AG04449 (cell line): ENCODE measurements at regions not wholly inside any gene's neighbourhood (a gene's known extent, or its start where the extent isn't known, plus 50 kb on each side); places are given as distances from the start of the nearest gene placed in this dataset.

Source experiments
- CTCF ChIA-PET: fragments of 350-600 bp; formaldehyde crosslinking; extraction: SDS; loops from one replicate; lab custom pipeline; 2021; ENCODE audit warnings: antibody characterized with exemption; lab: Yijun Ruan, JAX
- POLR2A ChIA-PET: fragments of 400-600, 350-600 bp; formaldehyde crosslinking; extraction: SDS; loops from one replicate; lab custom pipeline; 2020; ENCODE audit warnings: antibody characterized with exemption, inconsistent platforms; lab: Yijun Ruan, JAX
- DNase-seq: peaks from one replicate; pipeline ENCODE4 v3.0.0-alpha.2; 2010; ENCODE audit warnings: low read depth, low spot score
- H3K4me3 ChIP-seq: 2 replicates; pipeline ENCODE4 v1.5.1; 2011; ENCODE audit warnings: low read depth, mild to moderate bottlenecking, control low read depth, low read length
- CTCF ChIP-seq: IDR thresholded peaks from one replicate; pipeline ENCODE4 v1.5.1; 2011; ENCODE audit warnings: mild to moderate bottlenecking, moderate library complexity, low read length, control low read depth, inconsistent platforms; ENCODE audit not compliant: insufficient read depth; ENCODE audit errors: missing control alignments

GRCh38 chr7:43018446-43018845, 86.3 kb downstream of the MRPL32 start:
- no peak for DNase-seq
- no peak overlapping the region for H3K4me3 ChIP-seq
- no peak for TF ChIP-seq CTCF
- CTCF ChIA-PET, result no interaction called here
- POLR2A ChIA-PET, result no interaction called here

- ChIA-PET CTCF (no interaction called here), POLR2A (no interaction called here)
- no peak for TF ChIP-seq CTCF
- no peak for DNase-seq
- H3K4me3 ChIP-seq, result no peak overlapping the region
Measured at GRCh38 chr7:43021431-43021830, 89.3 kb downstream of the MRPL32 start.

- no peak for DNase-seq
- CTCF ChIA-PET, result no interaction called here
- POLR2A ChIA-PET, result no interaction called here
- H3K4me3 ChIP-seq, result no peak overlapping the region
- TF ChIP-seq CTCF, result no peak
Measured at GRCh38 chr7:43022008-43022407, 89.8 kb downstream of the MRPL32 start.

- POLR2A ChIA-PET, result no interaction called here
- no peak overlapping the region for H3K4me3 ChIP-seq
- CTCF ChIA-PET, result no interaction called here
- no peak for TF ChIP-seq CTCF
- no peak for DNase-seq
Measured at GRCh38 chr7:43033369-43033768, 79.1 kb upstream of the HECW1 start.

- DNase-seq, result no peak
- no peak overlapping the region for H3K4me3 ChIP-seq
- TF ChIP-seq CTCF, result no peak
- ChIA-PET CTCF (no interaction called here), POLR2A (no interaction called here)
Measured at GRCh38 chr7:43034535-43035002, 77.9 kb upstream of the HECW1 start.

GRCh38 chr7:43037531-43037930, 74.9 kb upstream of the HECW1 start:
- ChIA-PET CTCF (interaction anchor here (1.2 kb wide), 1 partner anchor 34 kb away, joined by 3 read pairs; no protein-coding TSS in a partner anchor), POLR2A (interaction anchor here (1.5 kb wide), 1 partner anchor 105 kb away, joined by 4 read pairs; the partner anchor contains the start of genes MRPL32 and PSMA2)
- no peak overlapping the region for H3K4me3 ChIP-seq
- TF ChIP-seq CTCF, result no peak
- DNase-seq, result no peak
